MG63 (cell line): ENCODE measurements at regions not wholly inside any gene's neighbourhood (a gene's known extent, or its start where the extent isn't known, plus 50 kb on each side); places are given as distances from the start of the nearest gene placed in this dataset.

Experiments used
- DNase-seq: peaks from one replicate; pipeline ENCODE4 v3.0.0-alpha.2; 2020
- H3K27me3 ChIP-seq: fragments of 250-450 bp; sonication (Bioruptor Pico); 2 replicates; pipeline ENCODE4 v1.5.1; 2020; ENCODE audit warnings: mild to moderate bottlenecking, moderate library complexity
- H3K36me3 ChIP-seq: fragments of 250-450 bp; sonication (Bioruptor Pico); 2 replicates; pipeline ENCODE4 v1.5.1; 2020; ENCODE audit warnings: mild to moderate bottlenecking, moderate library complexity
- H3K4me3 ChIP-seq: fragments of 250-450 bp; sonication (Bioruptor Pico); 2 replicates; pipeline ENCODE4 v1.5.1; 2020; ENCODE audit warnings: mild to moderate bottlenecking, moderate library complexity
- H3K9me3 ChIP-seq: fragments of 250-450 bp; sonication (Bioruptor Pico); 2 replicates; pipeline ENCODE4 v1.5.1; 2020; ENCODE audit warnings: mild to moderate bottlenecking, moderate library complexity

DNA sequence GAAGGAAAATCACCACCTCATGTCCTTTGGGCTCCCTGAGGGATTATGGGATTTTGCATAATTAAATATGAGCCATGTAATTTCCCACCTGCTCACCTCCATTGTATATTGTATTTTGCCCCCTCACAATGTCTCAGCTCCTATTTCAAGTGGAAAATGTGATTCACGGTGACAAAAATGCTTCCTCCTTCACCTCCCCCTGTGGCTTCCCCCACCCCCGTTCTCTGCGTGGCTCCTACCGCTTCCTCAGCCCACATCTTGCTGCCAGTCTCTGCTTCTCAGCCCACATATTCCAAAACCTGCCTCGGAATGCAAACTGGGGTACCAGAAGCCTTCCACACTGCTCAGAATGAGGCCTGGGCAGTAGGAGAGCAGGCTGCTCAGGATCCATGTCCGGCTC is 394.5 kb upstream of the C16orf82 start:
- Histone ChIP-seq H3K27me3 (no peaks in the 10 kb centered on the region), H3K9me3 (no peaks in the 10 kb centered on the region), H3K36me3 (no peaks in the 10 kb centered on the region), H3K4me3 (no peak overlapping the region)
- DNase-seq: no peak

DNA sequence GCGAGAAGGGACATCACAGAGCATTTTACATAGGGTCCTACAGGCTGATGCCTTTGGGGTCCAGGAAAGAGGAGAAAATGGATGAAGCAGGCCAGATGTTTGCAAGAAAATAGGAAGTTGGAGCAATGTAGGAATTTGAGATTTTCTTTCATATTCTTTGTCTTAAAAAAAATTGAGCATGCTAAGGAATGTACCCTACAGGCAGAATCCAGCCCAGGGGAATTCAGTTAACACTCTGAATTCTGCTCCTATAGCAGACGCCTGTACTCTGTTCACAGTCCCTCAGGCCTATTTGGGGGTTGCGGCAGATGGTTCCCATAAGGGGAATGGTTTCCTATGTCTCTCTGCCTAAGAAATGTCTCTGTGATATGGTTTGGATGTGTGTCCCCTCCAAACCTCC is 393.7 kb upstream of the C16orf82 start:
- no peak for DNase-seq
- Histone ChIP-seq H3K9me3 (no peaks in the 10 kb centered on the region), H3K4me3 (no peak overlapping the region), H3K36me3 (no peaks in the 10 kb centered on the region), H3K27me3 (no peaks in the 10 kb centered on the region)

DNA sequence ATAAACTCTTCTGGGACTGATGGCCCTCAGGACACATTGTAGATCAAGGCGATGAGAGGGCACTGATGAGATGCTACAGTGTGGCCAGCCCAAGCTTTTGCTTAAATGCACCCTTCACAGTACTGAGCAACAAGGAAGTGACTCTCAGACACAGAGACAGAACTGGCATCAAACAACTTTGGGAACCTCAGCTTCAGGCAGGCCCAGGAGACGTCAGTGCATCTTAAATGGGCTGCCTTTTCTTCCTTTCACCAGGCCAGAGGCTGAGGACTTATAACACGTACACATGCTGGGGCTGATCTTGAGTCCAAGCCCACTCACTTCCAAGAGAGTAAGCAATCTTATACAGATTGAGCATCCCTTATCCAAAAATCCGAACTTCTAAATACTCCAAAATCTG is 386.1 kb upstream of the C16orf82 start:
- Histone ChIP-seq H3K4me3 (no peak overlapping the region), H3K36me3 (no peaks in the 10 kb centered on the region), H3K27me3 (no peaks in the 10 kb centered on the region), H3K9me3 (no peaks in the 10 kb centered on the region)
- DNase-seq: no peak

- Histone ChIP-seq H3K4me3 (no peak overlapping the region), H3K27me3 (no peaks in the 10 kb centered on the region), H3K36me3 (no peaks in the 10 kb centered on the region), H3K9me3 (no peaks in the 10 kb centered on the region)
- DNase-seq: no peak
These were observed 378.6 kb upstream of the C16orf82 start for GRCh38 chr16:26688105-26688504.

- Histone ChIP-seq H3K27me3 (no peaks in the 10 kb centered on the region), H3K9me3 (no peaks in the 10 kb centered on the region), H3K36me3 (no peaks in the 10 kb centered on the region), H3K4me3 (no peak overlapping the region)
- no peak for DNase-seq
These were observed 378.0 kb upstream of the C16orf82 start for GRCh38 chr16:26688699-26689098.

DNA sequence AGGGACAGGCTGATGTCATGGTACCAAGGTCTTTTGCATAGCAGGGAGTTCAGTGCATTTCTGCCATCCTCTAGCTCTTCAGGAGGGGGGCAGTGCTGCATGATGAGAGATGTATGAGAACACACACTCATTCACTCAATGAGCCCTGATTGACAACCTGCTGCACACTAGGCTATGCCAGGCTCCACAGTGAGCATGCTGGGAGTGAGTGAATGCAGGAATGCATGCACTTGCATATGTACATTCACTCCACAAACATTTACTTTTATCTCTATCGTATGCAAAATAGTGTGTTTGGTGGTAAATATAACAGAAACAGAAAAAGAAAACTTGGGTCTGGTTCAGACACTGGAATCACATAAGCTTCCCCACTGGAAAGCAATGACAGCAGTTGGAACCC is 374.1 kb upstream of the C16orf82 start:
- Histone ChIP-seq H3K36me3 (no peaks in the 10 kb centered on the region), H3K4me3 (no peak overlapping the region), H3K27me3 (no peaks in the 10 kb centered on the region), H3K9me3 (no peaks in the 10 kb centered on the region)
- DNase-seq: no peak

GRCh38 chr16:26697807-26698206 is 368.9 kb upstream of the C16orf82 start:
- no peak for DNase-seq
- no peaks in the 10 kb centered on the region for H3K9me3 ChIP-seq
- H3K4me3 ChIP-seq: no peak overlapping the region
- H3K36me3 ChIP-seq: no peaks in the 10 kb centered on the region
- no peaks in the 10 kb centered on the region for H3K27me3 ChIP-seq

GRCh38 chr16:26700250-26700649 is 366.5 kb upstream of the C16orf82 start:
- Histone ChIP-seq H3K27me3 (0 out of 2 replicates have a peak, but pooled peaks cover 3% of the 10 kb centered on the region), H3K9me3 (no peaks in the 10 kb centered on the region), H3K4me3 (no peak overlapping the region), H3K36me3 (no peaks in the 10 kb centered on the region)
- DNase-seq: no peak

DNA sequence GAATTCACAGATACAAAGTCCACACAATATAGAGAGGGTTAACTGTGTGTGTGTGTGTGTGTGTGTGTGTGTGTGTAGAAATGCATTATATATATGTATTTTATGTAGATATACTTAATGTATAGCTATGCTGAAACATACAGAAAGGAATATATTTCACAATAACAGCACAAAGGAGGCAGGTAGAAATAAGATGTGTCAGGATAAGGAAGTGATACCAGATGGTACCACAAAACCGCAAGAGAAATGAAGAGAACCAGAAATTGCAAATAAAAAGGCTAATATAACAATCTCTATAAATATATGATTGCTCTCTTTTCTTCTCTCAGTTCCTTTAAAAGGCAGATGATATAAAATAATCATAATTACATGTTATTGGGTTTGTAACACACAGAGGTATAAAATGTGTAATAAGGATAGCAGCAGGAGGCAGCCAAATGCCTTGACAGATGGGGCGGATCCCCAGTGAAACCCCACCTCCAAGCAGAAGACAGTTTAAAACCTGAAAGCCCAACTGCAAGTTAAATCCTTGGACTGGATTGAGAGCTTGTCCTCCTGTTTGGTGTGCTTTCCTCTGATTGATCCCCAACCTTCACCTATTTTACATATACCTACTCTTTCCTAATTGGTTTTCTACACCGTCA is 365.4 kb upstream of the C16orf82 start:
- DNase-seq: no peak
- Histone ChIP-seq H3K4me3 (no peak overlapping the region), H3K36me3 (no peaks in the 10 kb centered on the region), H3K9me3 (no peaks in the 10 kb centered on the region), H3K27me3 (0 out of 2 replicates have a peak, but pooled peaks cover 3% of the 10 kb centered on the region)

- H3K27me3 ChIP-seq: 0 out of 2 replicates have a peak, but pooled peaks cover 3% of the 10 kb centered on the region
- DNase-seq: no peak
These were observed 361.4 kb upstream of the C16orf82 start for GRCh38 chr16:26705346-26705745.

DNA sequence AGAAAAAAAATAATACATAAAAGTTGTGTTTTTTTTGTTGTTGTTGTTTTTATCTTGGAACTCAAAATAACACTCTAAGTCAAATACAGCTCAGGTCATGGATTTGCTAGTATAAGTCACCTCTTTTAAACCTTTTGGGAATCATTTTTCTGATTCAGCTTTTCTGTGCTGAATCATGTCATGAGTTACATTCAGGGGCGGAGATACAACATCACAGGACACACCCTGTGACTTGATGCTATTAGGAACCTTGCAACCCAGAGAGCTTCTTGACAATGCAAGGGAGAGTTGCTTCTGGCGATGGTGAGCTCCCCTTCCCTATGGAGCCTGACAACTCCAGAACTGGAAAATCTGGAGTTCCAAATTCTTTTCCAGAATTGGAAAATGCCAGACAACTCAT is 358.3 kb upstream of the C16orf82 start:
- H3K36me3 ChIP-seq: no peaks in the 10 kb centered on the region
- no peak overlapping the region for H3K4me3 ChIP-seq
- no peak for DNase-seq
- H3K9me3 ChIP-seq: no peaks in the 10 kb centered on the region
- 0 out of 2 replicates have a peak, but pooled peaks cover 3% of the 10 kb centered on the region for H3K27me3 ChIP-seq

More at GRCh38 chr16:26705346-26705745, 361.4 kb upstream of the C16orf82 start:
- Histone ChIP-seq H3K4me3 (no peak overlapping the region), H3K9me3 (no peaks in the 10 kb centered on the region), H3K36me3 (no peaks in the 10 kb centered on the region)

DNA sequence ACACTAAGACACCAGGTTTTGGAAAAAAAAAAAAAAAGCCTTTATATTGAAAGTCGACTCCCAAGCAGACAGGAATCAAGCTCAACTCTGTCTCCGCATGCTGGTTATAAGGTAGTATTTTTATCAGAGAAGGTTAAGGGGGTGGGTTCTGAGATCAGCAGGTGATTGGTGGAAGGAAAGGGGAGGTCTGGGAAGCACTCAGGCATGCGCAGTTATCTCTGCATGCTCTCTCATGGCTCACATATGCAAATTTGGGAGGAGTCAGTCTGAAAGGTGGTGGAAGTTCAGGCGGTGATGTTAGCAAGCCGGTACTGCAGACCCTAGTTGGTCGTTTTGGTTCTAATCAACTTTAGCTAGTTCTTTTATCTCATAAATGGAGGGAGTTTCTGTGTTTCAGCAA is 357.6 kb upstream of the C16orf82 start:
- Histone ChIP-seq H3K9me3 (no peaks in the 10 kb centered on the region), H3K27me3 (0 out of 2 replicates have a peak, but pooled peaks cover 3% of the 10 kb centered on the region), H3K36me3 (no peaks in the 10 kb centered on the region), H3K4me3 (no peak overlapping the region)
- no peak for DNase-seq

DNA sequence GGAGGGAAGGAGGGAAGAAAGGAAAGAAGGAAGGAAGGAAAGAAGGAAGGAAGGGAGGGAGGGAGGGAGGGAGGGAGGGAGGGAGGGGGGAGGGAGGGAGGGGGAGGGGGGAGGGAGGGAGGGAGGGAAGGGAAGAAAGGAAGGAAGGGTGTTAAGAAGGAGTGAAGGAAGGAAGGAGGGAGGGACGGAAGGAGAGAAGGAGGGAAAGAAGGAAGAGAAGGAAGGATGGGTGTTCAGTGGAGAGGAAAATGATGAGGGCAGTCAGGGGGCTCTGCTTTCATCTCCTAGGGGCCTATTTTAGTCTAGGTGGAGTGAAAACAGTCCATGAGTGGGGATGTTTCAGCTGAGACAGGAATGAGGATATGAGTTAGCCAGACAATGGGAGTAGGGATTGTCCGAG is 357.0 kb upstream of the C16orf82 start:
- Histone ChIP-seq H3K27me3 (no peaks in the 10 kb centered on the region), H3K36me3 (no peaks in the 10 kb centered on the region), H3K4me3 (no peak overlapping the region), H3K9me3 (no peaks in the 10 kb centered on the region)
- no peak for DNase-seq

- H3K27me3 ChIP-seq: no peaks in the 10 kb centered on the region
These were observed 356.3 kb upstream of the C16orf82 start for GRCh38 chr16:26710450-26710849.

GRCh38 chr16:26712876-26713275 is 353.9 kb upstream of the C16orf82 start:
- Histone ChIP-seq H3K4me3 (no peak overlapping the region), H3K9me3 (no peaks in the 10 kb centered on the region)
- DNase-seq: no peak

More at GRCh38 chr16:26710450-26710849, 356.3 kb upstream of the C16orf82 start:
- Histone ChIP-seq H3K4me3 (no peak overlapping the region), H3K36me3 (no peaks in the 10 kb centered on the region), H3K9me3 (no peaks in the 10 kb centered on the region)
- no peak for DNase-seq

DNA sequence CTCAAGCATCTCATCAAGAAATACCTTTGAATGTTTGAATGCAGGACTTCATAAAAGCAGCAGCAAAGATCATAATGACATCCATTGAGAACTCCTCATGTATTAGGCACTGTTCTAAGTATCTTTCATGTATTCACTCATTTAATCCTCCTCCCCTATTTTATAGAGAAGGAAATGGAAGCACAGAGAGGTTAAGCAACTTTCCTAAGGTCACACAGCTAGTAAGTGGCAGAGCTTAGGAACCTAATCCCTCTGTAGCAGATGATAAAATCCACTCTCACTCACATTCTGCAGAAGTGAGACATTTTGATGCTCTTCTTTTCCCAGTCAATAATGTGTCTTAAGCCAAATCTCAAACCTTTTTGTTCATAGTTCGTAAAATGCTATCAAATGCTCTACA is 350.8 kb upstream of the C16orf82 start:
- Histone ChIP-seq H3K27me3 (no peaks in the 10 kb centered on the region), H3K9me3 (no peaks in the 10 kb centered on the region), H3K4me3 (no peak overlapping the region), H3K36me3 (no peaks in the 10 kb centered on the region)
- DNase-seq: no peak

More at GRCh38 chr16:26712876-26713275, 353.9 kb upstream of the C16orf82 start:
- Histone ChIP-seq H3K36me3 (no peaks in the 10 kb centered on the region), H3K27me3 (no peaks in the 10 kb centered on the region)

DNA sequence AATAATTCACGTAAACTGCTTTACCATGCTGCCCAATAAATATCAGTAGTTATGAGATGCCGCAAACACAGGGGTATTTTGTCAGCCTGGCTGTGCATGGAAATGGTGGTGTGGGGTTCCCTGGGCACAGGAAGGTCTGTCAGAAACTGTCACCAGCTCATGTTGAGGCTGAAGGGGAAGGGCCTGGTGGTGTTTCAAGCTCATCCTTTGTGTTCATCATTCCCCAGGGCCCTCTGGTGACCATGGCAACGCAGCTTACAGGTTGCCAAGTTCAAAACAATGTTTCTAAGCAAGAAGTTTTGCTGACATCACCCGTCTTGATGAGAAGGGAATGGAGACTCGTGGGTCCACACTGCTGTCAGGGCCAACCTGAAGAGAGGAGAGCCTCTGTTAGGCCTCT is 348.9 kb upstream of the C16orf82 start:
- H3K4me3 ChIP-seq: no peak overlapping the region
- no peaks in the 10 kb centered on the region for H3K9me3 ChIP-seq
- no peaks in the 10 kb centered on the region for H3K36me3 ChIP-seq
- no peak for DNase-seq
- H3K27me3 ChIP-seq: no peaks in the 10 kb centered on the region

DNA sequence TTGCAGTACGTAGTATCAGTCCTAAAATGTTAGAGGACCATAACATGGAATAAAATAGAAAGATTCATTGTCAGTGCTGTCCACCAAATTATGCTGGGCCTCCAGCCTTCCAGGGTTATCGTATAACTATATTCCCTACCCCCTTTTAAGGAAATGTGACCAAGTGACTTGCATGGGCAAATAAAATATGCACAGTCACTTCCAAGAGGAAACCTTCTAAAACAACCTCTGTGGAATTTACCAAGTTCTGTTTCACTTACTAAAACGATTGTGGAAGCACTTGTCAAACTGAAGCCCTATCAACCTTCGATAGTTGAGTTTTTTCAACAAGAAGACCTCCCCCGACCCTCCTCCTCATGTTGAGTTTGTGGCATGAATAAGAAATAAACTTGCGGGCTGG is 345.4 kb upstream of the C16orf82 start:
- Histone ChIP-seq H3K4me3 (no peak overlapping the region), H3K27me3 (no peaks in the 10 kb centered on the region), H3K36me3 (no peaks in the 10 kb centered on the region), H3K9me3 (no peaks in the 10 kb centered on the region)
- DNase-seq: no peak
